Upper lobe of left lung (tissue), 6 donors: ENCODE measurements at regions not wholly inside any gene's neighbourhood (a gene's known extent, or its start where the extent isn't known, plus 50 kb on each side); places are given as distances from the start of the nearest gene placed in this dataset.

Experiments used
- ATAC-seq, 2 donors: fragments of 200-7000 bp; cut with Tn5 transposase; one replicate each; pipeline ENCODE4 v1.9.1; 2022; ENCODE audit warnings: mild to moderate bottlenecking in 2 of 2, moderate library complexity in 2 of 2; ENCODE audit not compliant: low FRiP score in 2 of 2
- DNase-seq, 2 donors: peaks; one replicate each; pipeline ENCODE4 v3.0.0-alpha.2; 2019 to 2020
- H3K27ac ChIP-seq, 4 donors: fragments of 200-600 bp; sonication (generic); one replicate each; pipeline ENCODE4 v1.5.1; 2016 to 2019
- H3K27me3 ChIP-seq, 4 donors: fragments of 200-600 bp; sonication (generic); one replicate each; pipeline ENCODE4 v1.5.1; 2017 to 2019
- H3K36me3 ChIP-seq, 4 donors: fragments of 200-600 bp; sonication (generic); one replicate each; pipeline ENCODE4 v1.5.1; 2016 to 2019
- H3K4me1 ChIP-seq, 4 donors: fragments of 200-600 bp; sonication (generic); one replicate each; pipeline ENCODE4 v1.5.1; 2018 to 2019
- H3K4me3 ChIP-seq, 4 donors: fragments of 200-600 bp; sonication (generic); one replicate each; pipeline ENCODE4 v1.5.1; 2017 to 2019; ENCODE audit warnings: mild to moderate bottlenecking in 2 of 4, moderate library complexity in 1 of 4
- H3K9me3 ChIP-seq, 4 donors: fragments of 200-600 bp; sonication (generic); one replicate each; pipeline ENCODE4 v1.5.1; 2018 to 2019
- CTCF ChIP-seq, 6 experiments: fragments of 450-650 bp in 4 of 6; fragments of 200-600 bp in 2 of 6; sonication (generic) in 2 of 6; IDR thresholded peaks; one replicate each; pipeline ENCODE4 v1.5.1; 2016 to 2019; ENCODE audit warnings: antibody characterized with exemption in 6 of 6
- EP300 ChIP-seq, 4 donors: sonication (generic); formaldehyde crosslinking; IDR thresholded peaks; one replicate each; pipeline ENCODE4 v1.5.1; 2017; ENCODE audit warnings: antibody characterized with exemption in 4 of 4, control low read depth in 2 of 4
- POLR2A ChIP-seq, 4 donors: fragments of 450-650 bp; IDR thresholded peaks; one replicate each; pipeline ENCODE4 v1.5.1; 2016 to 2017; ENCODE audit warnings: antibody characterized with exemption in 4 of 4, mild to moderate bottlenecking in 2 of 4
- POLR2AphosphoS5 ChIP-seq, 2 donors: sonication (generic); formaldehyde crosslinking; IDR thresholded peaks; one replicate each; pipeline ENCODE4 v1.5.1; 2017; ENCODE audit warnings: antibody characterized with exemption in 2 of 2
- WGBS, 2 donors: methylation state at CpG; one replicate each; pipeline ENCODE4 v1.1.5; 2017 to 2018; 5-methylcytosine and 5-hydroxymethylcytosine counted together
- donor health status: DM: no; HTN: no; CAD: no; lungs with moderate emphysema.
- donor health status: DM: no; HTN: yes; CAD: no; lungs with severe emphysema.

DNA sequence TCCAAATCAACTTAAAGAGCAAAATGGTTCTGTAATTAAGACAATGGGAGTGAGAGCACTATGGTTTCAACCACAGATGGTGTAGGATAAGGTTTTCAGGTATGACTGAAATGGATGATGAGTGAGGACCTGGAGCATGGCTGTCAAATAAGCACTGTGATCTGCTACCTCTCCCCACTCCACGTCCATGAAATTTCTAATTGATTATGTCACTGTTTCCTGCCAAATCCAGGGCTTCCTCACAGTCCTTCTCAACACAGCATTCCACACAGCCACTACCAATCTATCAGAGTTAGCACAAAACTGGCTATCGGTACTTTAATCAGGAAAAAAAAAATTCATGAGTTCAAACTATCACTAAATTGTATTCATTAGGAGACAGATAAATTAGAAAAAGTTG is 420.4 kb upstream of the WWC1 start:
- WGBS, 2 donors: 53 to 65% methylated on average over 2 of the region's 2 CpGs
- H3K9me3 ChIP-seq: no peaks in the 10 kb centered on the region

GRCh38 chr5:167872791-167873190 is 418.7 kb upstream of the WWC1 start:
- DNase-seq: no peak
- no peak for ATAC-seq

More for the DNA sequence above, 420.4 kb upstream of the WWC1 start:
- Histone ChIP-seq H3K4me3 (no peak overlapping the region), H3K27ac (no peak overlapping the region), H3K4me1 (no peaks in the 10 kb centered on the region), H3K27me3 (no peaks in the 10 kb centered on the region), H3K36me3 (no peaks in the 10 kb centered on the region)
- no peak for TF ChIP-seq POLR2A (IDR thresholded peaks at IDR 0.05)
- TF ChIP-seq EP300 (IDR thresholded peaks at IDR 0.05): no peak
- no peak for TF ChIP-seq POLR2AphosphoS5 (IDR thresholded peaks at IDR 0.05)
- TF ChIP-seq CTCF (IDR thresholded peaks at IDR 0.05): no peak
- ATAC-seq (no peak), DNase-seq (no peak)

GRCh38 chr5:167877114-167877722 is 414.2 kb upstream of the WWC1 start:
- ATAC-seq (no peak), DNase-seq (no peak)
- Histone ChIP-seq H3K4me1 (no peaks in the 10 kb centered on the region), H3K36me3 (no peaks in the 10 kb centered on the region), H3K27ac (no peak overlapping the region), H3K9me3 (no peaks in the 10 kb centered on the region), H3K27me3 (no peaks in the 10 kb centered on the region), H3K4me3 (no peak overlapping the region)
- WGBS, 2 donors: 75 to 93% methylated on average over 5 of the region's 5 CpGs
- TF ChIP-seq POLR2AphosphoS5 (IDR thresholded peaks at IDR 0.05) (no peak), EP300 (IDR thresholded peaks at IDR 0.05) (no peak), CTCF (IDR thresholded peaks at IDR 0.05) (no peak), POLR2A (IDR thresholded peaks at IDR 0.05) (no peak)

More at GRCh38 chr5:167872791-167873190, 418.7 kb upstream of the WWC1 start:
- Histone ChIP-seq H3K27me3 (no peaks in the 10 kb centered on the region), H3K27ac (no peak overlapping the region), H3K36me3 (no peaks in the 10 kb centered on the region), H3K4me1 (no peaks in the 10 kb centered on the region), H3K4me3 (no peak overlapping the region), H3K9me3 (no peaks in the 10 kb centered on the region)
- TF ChIP-seq POLR2AphosphoS5 (IDR thresholded peaks at IDR 0.05) (no peak), POLR2A (IDR thresholded peaks at IDR 0.05) (no peak), CTCF (IDR thresholded peaks at IDR 0.05) (no peak), EP300 (IDR thresholded peaks at IDR 0.05) (no peak)
- WGBS, 2 donors: 40 to 53% methylated on average over 2 of the region's 2 CpGs

DNA sequence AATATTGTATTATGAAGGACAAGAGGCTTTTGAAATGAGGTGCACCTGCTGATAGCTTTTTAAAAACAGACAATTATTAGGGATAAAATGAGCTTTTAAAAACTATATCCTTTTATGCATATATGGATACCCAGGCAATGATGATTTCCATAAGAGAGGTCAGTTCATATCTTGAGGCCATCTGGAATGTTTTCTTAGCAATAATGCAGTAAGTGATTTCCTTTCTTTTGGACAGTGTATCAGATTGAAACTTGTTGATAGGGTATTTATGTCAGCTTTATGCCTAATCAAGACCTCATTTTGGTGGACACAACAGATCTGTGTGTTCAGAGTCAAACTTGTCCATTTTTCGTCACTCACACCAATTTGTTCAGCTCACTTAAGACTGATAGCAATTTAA is 413.5 kb upstream of the WWC1 start:
- ATAC-seq (no peak), DNase-seq (no peak)
- no peak for TF ChIP-seq POLR2AphosphoS5 (IDR thresholded peaks at IDR 0.05)
- no peak for TF ChIP-seq CTCF (IDR thresholded peaks at IDR 0.05)
- TF ChIP-seq POLR2A (IDR thresholded peaks at IDR 0.05): no peak
- no peak for TF ChIP-seq EP300 (IDR thresholded peaks at IDR 0.05)
- H3K36me3 ChIP-seq: no peaks in the 10 kb centered on the region
- H3K9me3 ChIP-seq: no peaks in the 10 kb centered on the region
- no peaks in the 10 kb centered on the region for H3K27me3 ChIP-seq
- H3K4me1 ChIP-seq: no peaks in the 10 kb centered on the region
- 78 to 86% methylated on average over 1 of the region's 1 CpG for WGBS, 2 donors
- no peak overlapping the region for H3K27ac ChIP-seq
- H3K4me3 ChIP-seq: no peak overlapping the region

DNA sequence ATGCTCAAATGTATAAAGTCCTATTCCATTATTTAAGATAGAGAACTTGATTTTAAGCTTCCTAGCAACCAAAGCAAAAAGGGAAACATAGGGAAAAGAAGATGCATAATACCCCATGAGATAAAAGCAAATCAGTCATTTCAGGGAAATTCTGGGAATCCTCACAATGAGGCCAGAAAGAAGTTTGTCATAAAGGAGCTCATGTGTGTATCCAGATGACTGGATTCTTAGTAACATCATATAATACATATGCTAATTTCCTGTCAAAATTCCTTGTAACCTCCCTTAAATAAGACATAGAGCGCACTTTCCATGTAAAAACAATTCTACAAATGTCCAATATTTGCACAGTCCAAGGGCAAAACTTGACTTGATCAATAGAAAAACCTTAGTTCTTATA is 411.0 kb upstream of the WWC1 start:
- no peak overlapping the region for H3K27ac ChIP-seq
- DNase-seq (no peak), ATAC-seq (no peak)
- no peaks in the 10 kb centered on the region for H3K4me1 ChIP-seq
- 79 to 90% methylated on average over 1 of the region's 1 CpG for WGBS, 2 donors
- TF ChIP-seq POLR2A (IDR thresholded peaks at IDR 0.05) (no peak), POLR2AphosphoS5 (IDR thresholded peaks at IDR 0.05) (no peak), CTCF (IDR thresholded peaks at IDR 0.05) (no peak), EP300 (IDR thresholded peaks at IDR 0.05) (no peak)
- no peaks in the 10 kb centered on the region for H3K36me3 ChIP-seq
- H3K4me3 ChIP-seq: no peak overlapping the region
- no peaks in the 10 kb centered on the region for H3K27me3 ChIP-seq
- no peaks in the 10 kb centered on the region for H3K9me3 ChIP-seq
